SIG-M5 treated with dmso at 0.1 percent for 504 hours (cell line): ENCODE measurements at regions not wholly inside any gene's neighbourhood (a gene's known extent, or its start where the extent isn't known, plus 50 kb on each side); places are given as distances from the start of the nearest gene placed in this dataset.
"Not testable (repeated sequence)": the region's sequence is repeated elsewhere in the genome, so short reads cannot be mapped to it uniquely, and the experiment has no call there.

Source experiments
- DNase-seq: peaks from one replicate; lab custom pipeline; 2025; ENCODE audit not compliant: unreplicated experiment; lab: John Stamatoyannopoulos, UW

DNA sequence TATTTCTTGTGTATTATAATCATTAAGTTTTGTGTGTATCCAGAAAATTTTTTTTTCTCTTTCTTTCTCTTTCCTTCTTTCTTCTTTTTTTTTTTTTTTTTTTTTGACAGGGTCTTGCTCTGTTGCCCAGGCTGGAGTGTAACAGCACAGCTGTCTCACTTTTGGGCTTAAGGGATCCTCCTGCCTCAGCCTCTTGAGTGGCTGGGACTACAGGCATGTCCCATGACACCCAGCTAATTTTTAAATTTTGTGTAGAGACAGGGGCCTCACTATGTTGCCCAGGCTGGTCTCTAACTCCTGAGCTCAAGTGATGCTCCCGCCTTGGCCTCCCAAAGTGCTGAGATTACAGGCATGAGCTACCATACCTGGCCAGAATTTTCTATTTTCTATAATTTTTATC lies 120.2 kb upstream of the LDB2 start:
- DNase-seq = not testable (repeated sequence)

DNA sequence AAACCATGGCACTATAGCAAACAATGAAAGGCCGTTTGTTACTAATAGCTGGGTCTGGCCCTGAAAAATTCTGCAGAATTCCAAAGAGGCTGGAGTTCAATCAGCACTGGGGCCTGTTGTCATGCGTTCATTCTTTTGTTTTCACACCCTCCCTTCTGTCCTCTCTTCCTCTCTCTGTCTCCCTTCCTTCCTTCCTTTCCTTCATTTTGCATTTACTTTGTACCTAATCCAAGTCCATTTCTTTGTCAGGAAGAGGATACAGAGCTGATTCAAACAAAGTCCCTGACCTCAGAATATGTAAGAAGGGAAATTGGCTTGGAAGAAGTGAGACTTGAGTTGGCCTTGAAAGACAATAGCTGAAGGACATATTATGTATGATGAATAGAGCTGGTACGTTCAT lies 119.6 kb upstream of the LDB2 start:
- no peak for DNase-seq

DNA sequence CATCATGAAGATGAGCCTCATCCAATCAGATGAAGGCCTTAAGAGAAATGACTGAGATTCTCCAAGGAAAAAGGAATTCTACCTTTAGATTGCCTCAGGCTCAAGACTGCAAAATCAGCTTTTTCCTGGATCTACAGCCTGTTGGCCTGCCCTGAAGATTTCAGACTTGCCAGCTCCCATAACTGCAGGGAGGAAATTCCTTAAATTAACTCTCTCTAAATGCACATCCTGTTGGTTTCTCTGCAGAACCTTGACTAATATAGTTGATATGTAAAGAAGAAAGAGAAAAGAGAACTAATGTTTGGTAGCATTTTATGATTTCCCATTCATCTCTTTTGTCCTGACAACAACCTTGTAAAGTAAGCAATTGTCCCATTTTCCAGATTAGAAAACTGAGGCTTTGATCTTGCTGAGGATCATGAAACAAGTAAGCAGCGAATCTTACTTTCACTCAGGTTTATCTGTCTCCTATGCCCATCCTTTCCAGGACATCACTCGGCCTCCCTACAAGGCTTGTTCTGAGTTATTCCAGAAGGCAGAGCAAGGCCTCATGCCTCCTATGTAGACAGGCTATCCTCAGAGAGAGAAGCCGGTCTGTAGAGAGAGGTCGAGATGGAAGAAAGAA lies 115.0 kb upstream of the LDB2 start:
- no peak for DNase-seq

DNA sequence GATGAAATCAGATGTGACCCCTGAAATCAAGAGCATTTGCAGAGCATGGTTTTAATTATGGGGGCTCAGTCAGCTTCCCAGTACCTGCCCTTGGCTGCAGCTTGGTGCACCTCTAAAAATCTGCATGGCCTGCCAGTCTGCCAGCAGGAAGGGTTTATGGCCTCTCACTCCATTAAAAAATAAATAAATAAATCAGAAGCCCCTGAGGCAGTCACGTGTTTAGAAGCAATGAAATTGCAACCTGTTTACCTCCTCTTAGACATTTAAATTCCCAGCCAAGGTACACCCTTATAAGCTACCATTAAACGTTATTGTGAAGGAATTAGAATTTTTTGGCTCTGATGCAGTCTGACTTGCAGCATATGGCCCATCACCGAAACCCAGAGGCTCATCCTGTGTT lies 114.0 kb upstream of the LDB2 start:
- no peak for DNase-seq

DNA sequence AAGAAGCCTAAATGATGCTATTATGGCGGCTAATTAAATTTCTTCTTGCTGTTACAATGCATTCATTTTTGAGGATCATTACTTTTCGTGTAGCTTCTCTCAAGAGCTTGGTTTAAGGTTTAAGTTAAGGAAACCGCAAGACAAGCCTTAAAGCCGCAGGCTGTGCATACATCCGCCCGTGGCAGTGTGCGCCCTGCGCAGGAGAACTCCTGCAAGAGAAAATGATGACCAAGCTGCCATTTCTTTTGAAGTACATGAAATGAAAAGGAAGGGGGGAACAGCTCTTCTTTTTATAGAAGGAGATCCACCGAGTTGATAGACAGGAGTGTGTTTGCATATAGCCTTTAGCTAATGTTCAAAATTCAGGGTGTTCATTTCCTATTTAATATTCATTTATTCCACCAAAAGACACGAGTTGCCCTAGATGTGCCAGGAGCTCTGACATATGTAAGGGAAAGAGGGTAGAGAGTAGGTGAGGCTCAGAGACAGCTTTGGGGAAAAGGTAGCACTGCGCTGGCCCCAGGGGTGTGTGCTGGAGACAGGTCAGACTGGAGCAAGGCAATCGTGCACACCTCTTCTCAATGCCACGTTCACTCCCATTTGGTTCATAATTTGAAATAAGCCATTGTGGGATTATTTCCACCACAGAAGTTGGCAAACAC lies 112.1 kb upstream of the LDB2 start:
- DNase-seq = no peak

DNA sequence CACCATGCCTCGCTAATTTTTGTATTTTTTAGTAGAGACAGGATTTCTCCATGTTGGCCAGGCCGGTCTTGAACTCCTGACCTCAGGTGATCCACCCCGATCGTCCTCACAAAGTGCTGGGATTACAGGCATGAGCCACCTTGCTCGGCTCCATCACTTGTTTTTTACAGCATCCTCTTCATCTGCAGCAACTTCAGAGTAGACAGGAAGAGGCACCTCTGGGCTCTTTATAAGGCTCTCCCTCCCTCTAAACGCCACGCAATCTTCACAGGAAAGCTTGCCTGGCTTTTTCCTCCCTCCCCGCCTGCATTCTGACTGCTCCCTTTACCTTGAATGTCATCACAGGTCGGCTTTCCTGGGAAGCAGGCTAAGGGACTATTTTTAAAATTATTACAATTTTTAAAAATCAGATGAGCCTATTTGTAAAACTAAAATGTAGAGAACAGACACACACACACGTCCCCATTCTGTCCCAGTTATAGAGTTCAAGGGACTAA lies 111.5 kb upstream of the LDB2 start:
- DNase-seq = no peak

DNA sequence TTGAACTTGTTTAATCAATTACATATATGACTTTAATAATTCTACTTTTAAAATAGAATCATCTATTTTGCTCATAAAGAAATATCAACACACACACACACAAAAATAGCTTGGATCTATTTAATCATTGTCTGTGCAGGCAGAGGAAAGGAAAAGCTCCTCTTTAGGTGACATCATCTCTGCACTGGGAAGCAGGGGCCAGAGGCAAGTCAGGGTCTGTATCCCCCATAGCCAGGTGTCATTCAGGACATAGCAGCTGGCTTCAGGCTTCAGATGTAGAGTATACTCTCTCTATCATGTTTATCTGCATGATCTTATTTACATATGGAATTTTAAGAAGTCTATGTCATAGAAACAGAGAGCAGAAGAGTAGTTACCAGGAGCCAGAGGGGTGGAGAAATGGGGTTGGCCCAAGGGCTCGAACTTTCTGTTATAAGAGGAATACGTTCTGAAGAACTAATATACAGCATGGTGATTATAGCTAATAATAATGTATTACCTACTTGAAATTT lies 110.4 kb upstream of the LDB2 start:
- no peak for DNase-seq

DNA sequence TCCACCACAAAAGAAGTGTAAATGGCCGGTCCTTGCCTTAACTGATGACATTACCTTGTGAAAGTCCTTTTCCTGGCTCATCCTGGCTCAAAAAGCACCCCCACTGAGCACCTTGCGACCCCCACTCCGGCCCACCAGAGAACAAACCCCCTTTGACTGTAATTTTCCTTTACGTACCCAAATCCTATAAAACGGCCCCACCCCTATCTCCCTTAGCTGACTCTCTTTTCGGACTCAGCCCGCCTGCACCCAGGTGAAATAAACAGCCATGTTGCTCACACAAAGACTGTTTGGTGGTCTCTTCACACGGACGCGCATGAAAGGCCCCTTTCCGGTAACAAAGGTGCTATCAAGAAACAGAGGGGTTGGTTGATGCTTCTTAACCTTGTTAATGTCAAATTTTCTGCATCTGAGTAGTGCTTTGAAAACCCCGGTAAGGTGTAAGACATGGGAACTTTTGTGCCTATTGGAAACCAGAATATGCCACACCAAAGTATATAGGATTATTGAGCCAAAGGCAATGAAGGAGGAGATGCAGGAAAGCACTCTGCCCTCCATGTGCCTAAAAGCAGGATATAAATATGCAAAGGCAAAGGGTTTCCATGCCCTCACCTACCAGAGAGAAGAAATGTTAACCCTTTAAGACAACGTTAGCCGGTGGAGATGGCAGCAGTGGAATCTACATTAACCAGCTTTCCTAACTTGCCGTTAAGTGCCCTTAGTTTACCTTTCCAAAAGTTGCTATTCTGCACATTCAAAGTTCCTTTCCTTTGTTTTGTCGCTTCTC lies 105.4 kb upstream of the LDB2 start:
- not testable (repeated sequence) for DNase-seq

DNA sequence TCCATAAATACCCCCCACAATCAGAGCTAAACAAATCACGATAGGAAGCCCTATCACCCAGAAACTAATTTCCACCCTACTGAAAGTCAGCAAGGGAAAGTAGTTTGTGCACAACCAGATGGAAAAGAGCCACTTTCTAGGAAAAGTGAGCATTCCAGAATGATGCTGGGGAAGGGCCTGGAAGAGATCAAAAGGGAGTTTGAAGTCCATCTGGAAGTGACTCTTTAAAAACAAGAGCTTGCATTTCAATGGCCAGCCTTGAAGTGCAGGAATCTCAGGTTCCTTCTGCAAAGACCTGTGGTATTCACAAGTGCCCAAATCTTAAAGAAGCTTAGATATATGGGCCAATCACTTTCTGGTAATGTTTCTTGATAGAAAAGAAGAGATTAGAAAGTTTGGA lies 97.0 kb upstream of the LDB2 start:
- no peak for DNase-seq

DNA sequence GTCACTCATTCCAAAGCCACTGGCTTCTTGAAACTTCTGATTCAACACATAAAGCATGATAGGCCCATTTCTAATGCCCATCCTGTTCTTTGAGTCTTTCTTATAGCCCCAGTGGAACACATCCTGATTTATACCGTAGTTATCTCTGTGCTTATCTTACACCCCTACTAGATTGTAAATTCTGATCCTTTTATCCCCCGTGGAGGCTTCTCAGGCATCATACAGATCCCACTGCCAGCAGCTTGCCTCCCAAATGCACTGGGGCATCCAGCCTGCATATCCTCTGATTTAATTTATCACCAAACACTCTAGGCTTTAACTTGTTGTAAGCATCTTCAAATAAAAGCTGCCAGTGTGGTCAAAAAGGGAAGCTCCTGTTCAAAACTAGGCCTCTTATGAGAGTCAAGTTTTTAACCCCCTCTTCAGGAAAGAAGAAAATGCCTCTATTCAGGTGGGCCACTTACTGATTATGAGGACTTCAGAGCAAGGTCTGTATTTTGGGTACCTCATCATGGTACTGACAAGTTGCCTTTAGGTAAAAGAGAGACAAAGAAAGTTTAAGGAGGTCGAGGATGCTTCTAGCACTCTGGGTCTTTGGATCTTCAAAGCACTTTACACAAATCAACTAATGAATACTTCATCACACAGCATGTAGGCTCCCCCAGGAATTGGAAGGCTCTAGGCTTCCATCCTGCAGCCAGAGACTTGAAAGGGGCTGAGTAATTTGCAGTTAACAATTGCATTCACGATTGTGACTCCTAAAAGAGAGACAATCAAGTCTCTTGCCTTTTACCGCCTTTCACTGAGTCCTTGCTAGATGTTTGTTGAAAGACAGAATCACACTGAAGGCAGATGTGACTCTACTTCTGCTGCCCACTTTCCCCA lies 95.8 kb upstream of the LDB2 start:
- no peak for DNase-seq

DNA sequence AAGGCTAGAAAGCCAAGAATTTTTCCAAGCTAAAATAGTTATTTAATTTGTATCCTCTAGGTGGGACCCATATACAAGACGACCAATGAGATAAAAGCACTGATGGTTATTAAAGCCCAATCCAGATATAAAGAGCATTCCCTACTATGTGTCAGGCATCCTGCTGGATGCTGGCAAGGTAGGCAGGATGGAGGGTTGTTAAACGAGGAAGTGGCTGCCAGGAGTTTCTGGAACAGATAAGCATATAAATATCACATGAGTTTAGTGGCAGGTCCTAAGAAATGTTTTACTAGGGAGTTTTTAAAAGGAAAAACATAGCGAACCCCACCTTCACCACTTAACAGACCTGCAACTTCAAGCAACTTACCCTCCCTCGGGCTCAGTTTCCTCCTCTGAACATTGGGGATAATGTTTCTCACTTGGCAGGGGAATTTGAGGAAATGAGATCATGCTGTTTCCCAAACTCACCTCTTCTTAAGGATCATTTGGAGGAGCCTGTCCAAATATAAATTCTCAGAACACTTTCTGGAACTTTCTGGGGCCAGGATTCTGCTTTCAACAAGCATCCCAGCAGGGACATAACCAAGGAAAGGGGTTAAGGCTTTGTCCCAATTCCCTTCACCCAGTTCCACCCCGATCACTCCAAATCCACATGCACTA lies 94.3 kb upstream of the LDB2 start:
- DNase-seq = no peak

DNA sequence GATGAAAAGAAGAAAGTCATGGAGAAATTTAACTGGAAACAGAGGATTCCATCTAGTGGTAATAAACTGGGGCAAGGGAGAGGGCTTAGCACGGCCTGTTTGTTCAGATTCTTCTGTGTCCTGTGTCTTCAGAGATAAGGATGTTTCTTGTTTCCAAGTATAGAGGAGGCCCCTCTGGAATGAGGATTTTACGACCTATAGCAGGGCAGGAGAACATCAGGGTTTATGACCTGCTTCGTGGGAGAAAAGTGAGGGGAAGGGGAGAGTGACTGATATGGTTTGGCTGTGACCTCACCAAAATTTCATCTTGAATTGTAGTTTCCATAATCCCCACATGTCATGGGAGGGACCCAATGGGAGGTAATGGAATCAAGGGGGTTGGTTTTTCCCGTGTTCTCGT lies 93.0 kb upstream of the LDB2 start:
- DNase-seq = no peak

DNA sequence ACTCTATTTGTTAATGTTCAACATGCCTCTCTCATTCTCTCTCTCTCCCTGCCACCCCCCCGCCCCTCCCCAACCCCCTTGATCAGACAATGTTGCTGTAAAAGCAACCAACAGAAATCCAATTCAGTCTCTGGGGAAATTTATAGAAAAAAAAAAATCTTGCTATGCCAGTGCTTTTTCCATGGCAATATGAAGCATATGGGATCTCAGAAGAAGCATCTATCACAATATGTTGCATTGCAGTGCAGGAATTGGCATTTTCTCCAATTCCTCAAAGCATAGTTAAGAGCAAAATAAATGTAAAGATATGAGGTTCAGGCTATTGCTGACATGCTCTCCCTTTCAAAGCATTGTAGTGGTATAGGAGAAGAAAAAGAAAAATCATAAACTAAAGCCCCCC lies 90.9 kb upstream of the LDB2 start:
- DNase-seq = no peak

DNA sequence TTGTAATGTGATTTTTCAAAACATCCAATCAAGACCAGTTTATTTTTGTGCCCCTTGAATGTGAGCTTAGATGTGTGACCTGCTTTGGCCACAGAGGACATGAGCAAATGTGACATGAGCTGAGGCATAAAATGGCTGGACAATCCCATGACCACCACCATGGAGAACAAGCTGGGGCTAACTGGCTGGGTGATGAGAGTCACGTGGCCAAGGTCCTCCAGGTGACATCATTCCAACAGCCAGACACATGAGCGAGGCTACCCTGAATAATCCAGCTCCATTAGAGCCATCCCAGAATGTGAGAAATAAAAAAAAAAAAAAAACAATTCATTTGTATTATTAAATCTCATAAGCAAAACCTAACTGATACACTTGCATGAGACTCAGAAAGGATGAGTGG lies 90.4 kb upstream of the LDB2 start:
- DNase-seq = no peak

DNA sequence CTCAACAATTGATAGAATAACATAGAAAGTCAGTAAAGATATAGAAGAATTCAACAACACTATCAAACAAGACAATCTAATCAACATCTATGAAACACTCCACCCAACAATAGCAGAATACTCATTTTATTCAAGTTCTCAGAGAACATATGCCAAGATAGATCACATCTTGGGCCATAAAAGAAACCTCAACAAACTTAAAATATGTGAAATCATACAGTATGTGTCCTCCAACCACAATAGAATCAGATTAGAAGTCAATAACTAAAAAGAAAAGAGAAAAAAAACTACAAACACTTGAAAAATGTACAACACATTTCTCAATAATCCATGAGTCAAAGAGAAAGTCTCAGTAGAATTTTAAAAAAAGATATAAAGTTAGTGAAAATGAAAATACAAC lies 78.6 kb upstream of the LDB2 start:
- DNase-seq = no peak

DNA sequence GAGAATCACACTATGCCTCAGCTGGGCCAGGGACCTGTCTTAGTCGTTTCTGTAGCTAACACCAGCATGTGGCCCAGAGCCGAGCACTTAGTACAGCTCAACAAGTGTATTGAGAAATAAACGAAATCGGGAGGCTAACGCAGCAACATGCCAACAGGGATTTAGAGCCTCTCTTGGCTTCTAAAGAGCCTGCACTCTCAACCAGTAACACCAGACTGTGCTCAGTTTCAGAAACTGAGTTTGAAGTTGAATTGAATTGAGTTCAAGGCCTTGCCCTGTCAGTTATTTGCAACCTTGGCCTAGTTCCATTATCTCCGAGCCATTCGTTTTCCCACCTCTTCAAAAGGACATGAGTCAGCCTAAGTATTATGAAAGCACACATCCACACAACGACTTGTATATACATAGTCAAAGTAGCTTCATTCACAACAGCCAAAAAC lies 71.3 kb upstream of the LDB2 start:
- DNase-seq = no peak

DNA sequence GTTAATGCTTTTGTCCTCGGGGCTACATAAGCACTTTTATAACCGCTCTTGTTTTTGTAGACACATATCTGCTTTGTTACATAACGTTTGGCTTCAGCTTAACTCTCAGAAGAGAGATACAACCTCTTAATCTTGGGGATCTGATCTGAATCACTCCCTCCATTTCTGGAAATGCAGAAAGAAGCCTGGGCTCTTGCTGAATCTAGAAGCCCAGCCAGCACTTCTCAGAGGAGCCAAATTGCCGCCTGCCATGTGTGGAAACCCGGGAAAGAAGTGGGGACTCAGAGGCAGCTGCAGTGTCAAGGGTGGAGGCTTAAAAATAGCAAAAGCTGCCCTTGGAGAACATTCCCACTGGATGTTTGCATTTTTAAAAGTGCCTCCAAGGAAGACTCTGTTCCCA lies 69.3 kb upstream of the LDB2 start:
- DNase-seq = no peak

DNA sequence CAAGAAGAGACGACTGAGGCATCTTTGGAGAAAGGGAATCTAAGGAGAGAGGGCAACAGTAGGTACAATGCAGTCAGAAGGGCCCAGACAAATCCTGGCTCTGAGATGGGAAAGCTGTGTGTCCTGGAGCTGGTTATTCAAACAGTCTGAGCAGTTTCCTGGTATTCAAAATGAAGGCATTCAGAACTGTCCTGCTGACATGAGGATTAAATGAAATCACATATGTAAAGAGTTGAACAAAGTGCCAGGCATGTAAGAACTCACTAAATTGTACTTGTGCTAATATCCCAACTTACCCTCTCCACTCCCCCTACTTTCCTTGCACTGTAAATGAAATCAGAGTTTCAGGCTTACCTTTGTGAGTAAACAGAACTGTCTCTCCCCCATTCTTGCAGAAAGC lies 60.9 kb upstream of the LDB2 start:
- DNase-seq = no peak

DNA sequence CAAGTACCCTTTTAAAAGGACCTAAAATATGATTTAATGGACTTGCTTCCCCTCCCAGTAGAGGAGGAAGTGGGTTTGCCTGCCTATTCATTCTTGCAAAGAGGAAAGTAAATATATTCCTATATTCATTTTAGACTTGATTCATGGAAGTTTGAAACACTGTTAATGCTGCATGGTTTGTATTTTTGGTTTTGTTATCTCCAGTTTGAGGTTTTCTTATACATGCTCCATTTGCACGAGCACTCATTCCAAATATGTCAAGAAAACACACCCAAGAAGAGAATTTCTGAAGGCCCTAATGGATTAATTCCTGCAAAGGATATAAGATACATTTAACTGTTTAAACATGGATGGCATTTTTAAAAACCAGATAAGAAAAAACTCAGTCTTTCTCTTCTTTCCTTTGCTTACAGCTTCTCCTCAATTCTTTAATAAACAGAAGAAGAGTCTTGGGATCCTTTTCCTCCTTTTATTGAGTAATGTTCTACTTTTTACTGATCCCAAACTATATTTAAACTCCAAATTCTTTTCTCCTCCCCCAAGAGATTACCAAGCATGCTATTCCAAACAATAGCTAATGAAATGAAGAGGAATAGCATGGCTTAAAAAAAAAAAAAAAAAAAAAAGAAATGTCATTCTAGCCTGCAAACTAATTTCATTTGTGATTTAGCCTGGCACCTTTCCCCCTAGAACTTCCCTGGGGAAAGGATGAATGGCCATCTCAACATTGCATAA lies 54.6 kb upstream of the LDB2 start:
- no peak for DNase-seq

DNA sequence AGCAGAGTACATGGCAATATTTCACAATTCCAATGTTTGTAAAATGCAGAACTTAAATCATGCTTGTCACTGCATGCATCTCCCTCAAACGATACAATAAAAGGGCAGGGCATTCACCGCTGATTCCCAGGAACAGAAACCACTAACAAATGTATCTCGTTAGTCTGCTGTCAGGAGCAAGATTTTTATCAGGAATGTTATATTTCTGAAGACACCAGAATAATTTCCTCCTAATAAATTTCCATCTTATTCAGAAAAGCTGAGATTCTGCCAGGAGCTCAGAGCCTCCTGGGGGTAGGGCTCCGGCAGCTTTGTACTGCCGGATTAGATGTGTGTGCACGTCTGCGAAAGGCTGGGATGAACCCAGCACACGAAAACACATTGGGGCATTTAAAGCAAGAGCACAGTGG lies 54.0 kb upstream of the LDB2 start:
- no peak for DNase-seq
